GM20000 (cell line): ENCODE measurements at regions not wholly inside any gene's neighbourhood (a gene's known extent, or its start where the extent isn't known, plus 50 kb on each side); places are given as distances from the start of the nearest gene placed in this dataset.

ENCODE experiments used
- DNase-seq: peaks from one replicate; pipeline ENCODE4 v3.0.0; 2012; ENCODE audit warnings: low spot score
- TF ChIP-seq, protein P1 (sequence below): IDR thresholded peaks from 2 replicates; pipeline ENCODE4 v1.5.1; 2012; ENCODE audit warnings: mild to moderate bottlenecking, control low read depth; ENCODE audit errors: extremely low read depth, missing control alignments

DNA sequence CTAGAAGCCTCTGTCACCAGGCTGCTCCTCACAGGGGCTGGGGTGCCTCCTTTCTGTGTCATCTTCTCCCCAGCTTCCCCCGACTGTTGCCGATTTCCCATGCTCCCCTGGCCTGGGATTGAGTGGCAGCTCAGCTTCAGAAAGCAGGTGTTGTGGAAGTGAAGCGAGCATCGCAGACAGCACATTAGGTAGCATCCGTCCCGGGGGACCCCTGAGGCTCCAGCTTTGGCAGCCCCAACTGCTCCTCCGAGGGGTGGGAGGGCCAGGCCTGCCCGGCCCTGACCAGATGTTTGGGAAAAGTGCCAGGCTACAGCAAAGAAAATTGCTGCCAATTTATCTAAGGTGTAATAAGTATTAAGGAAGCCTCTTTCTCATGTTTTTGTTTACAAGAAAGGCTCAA, 1045.6 kb downstream of the BCL11B start:
- DNase-seq = no peak
- TF ChIP-seq, protein P1, sequence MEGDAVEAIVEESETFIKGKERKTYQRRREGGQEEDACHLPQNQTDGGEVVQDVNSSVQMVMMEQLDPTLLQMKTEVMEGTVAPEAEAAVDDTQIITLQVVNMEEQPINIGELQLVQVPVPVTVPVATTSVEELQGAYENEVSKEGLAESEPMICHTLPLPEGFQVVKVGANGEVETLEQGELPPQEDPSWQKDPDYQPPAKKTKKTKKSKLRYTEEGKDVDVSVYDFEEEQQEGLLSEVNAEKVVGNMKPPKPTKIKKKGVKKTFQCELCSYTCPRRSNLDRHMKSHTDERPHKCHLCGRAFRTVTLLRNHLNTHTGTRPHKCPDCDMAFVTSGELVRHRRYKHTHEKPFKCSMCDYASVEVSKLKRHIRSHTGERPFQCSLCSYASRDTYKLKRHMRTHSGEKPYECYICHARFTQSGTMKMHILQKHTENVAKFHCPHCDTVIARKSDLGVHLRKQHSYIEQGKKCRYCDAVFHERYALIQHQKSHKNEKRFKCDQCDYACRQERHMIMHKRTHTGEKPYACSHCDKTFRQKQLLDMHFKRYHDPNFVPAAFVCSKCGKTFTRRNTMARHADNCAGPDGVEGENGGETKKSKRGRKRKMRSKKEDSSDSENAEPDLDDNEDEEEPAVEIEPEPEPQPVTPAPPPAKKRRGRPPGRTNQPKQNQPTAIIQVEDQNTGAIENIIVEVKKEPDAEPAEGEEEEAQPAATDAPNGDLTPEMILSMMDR = no peak

DNA sequence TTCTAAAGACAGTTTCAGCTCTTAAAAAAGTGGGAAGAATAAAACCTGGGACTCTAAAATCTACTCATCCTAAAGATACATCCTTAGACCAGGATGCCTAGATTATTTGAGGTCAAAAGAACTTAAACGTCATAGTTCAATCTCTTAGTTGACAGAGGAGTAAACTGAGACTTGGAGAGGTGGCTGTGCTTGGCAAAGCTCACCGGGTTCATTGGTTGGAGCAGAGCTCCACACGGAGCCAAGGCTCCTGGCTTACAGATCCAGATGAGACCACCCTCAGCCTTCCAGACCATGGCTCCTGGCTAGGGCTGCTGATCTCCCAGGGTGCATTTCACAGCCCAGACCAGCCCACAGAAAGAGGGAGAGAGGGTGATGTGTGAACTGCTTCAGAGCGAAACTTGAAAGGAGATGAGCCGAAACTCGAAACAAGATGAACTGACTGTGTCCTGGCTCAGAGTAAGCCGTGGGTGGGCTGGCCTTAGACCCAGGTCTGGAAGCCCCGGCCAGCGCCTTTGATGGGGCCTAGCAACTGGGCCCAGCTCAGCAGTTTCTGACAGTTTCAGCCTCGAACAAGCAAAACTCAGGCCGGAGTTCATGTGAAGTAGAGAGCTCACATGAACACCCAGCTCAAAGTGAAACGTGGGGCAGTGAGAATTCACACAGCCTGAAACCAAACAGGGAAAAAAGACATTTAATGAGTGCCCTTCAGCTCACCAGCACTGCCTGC, 1044.8 kb downstream of the BCL11B start:
- TF ChIP-seq, protein P1 = no peak
- DNase-seq = peak; percentile 24

DNA sequence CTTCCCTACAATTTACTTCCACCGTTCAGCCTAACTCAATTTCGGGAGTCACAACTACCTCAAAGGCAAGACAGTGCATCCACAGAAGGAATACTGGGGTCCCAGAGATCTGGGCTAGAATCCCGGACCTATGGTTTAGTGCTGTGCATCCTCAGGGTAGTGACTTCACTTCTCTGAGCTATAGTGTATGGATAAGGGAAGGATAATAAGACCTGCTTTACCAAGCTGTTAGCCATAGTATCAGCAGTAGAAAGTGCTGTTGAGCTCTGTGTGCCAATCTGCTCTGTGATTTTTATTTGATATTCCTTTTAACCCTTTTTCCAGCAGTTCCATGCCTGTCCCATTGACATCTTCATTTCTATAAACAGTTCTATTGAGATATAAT, 1044.3 kb downstream of the BCL11B start:
- no peak for DNase-seq
- TF ChIP-seq, protein P1 = no peak

DNA sequence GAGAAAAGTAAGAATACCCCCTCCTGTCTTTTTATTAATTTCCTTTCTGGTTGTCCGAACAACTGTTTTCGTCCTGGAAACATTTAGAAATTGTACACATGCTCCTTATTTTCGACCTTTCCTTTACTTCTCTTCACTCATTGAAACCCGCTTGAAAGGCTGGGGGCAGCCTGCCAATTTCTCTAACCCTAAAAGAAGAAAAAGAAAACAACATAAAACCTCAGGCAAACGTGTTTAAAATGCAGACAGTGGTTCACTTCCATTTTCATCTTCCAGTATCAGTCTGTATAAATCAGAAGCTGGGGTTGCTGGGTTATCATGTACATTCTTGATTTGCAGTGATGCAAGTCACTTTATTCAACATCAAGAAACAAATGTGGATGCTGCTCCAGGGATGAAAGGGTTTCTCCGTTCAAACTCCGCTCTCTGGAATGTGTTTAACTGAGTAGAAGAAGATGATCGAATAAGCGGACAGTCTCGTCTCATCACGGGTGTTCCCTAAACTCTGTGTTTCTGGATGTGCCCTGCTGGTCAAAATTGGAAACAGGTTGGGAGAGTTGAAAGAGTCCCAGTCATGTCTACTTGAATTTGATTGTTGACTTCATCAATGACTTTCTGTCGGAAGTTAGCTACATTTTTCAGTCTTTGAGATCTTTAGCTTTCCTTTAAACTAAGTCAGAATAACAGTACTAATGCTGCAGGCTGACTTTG, 1042.2 kb downstream of the BCL11B start:
- TF ChIP-seq, protein P1 = no peak
- no peak for DNase-seq

DNA sequence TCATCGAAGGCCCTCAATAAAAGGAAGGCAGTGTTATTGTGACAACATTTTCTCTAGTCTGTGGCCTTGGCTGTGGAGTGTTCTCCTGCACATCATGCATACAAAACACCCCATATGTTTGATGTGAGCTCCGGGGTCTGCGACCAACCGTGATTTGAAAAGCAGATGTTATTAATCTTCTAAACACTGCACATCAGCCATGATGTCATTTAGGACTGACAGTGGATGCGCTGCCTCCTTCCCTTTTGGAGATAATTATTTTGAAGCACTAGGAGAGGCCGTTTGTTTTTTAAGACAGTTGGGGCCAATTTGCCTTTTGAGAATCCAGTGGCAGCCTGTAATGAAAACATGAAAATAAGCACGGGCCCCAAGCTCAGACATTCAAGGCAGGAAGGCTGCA, 1041.6 kb downstream of the BCL11B start:
- DNase-seq = no peak
- TF ChIP-seq, protein P1 = no peak

DNA sequence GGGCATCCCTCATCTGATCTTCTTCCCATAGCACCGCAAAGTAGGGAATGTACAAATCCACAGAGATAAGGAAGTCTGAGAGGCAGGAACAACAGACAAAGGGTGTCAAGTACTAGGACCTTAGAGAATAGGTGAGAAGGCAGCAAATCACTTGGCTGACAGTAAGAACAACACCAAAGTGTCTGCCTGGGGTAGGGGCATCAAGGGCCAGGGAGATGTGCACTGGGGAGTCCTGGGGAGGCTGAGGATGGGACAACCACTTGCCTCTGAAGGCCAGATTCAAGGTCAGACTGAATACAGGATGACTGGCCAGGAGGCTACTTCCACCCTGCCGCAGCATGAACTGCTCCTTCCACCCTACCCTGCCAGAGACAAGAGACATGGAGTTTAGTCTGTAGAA, 1040.8 kb downstream of the BCL11B start:
- TF ChIP-seq, protein P1 = no peak

DNA sequence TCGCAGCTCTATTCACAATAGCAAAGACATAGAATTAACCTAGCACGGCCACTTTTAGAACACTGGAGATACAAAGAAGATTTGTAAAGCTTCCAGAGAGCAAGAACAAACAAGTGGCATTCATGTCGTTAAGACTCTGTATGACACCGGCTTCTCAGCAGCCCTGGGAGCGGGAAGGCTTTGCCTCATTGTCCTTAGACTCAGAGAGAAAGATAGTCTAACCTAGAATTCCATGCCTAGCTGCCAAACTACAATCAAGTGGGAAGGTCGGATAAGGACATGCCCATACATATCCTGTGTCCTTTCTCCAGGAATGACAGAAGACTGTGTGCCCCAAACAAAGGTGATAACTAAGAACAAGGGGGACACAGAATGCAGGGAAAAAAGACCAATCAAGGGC, 1038.3 kb downstream of the BCL11B start:
- no peak for DNase-seq
- TF ChIP-seq, protein P1 = no peak

More for the DNA sequence above, 1040.8 kb downstream of the BCL11B start:
- no peak for DNase-seq
